ENCODE measurements at regions not wholly inside any gene's neighbourhood (a gene's known extent, or its start where the extent isn't known, plus 50 kb on each side); places are given as distances from the start of the nearest gene placed in this dataset.

- DNase-seq: no peak
Measured at GRCh38 chr17:77763575-77763974, 194.9 kb upstream of the TNRC6C start.

- no peak for DNase-seq
Measured at GRCh38 chr17:77765292-77765691, 193.2 kb upstream of the TNRC6C start.

- no peak for DNase-seq
Measured at GRCh38 chr17:77767148-77767547, 191.4 kb upstream of the TNRC6C start.

GRCh38 chr17:77768248-77768852 is 190.2 kb upstream of the TNRC6C start:
- DNase-seq: no peak

GRCh38 chr17:77769215-77769614 is 189.3 kb upstream of the TNRC6C start:
- DNase-seq: no peak

- DNase-seq: no peak
Measured at GRCh38 chr17:77769762-77770161, 188.7 kb upstream of the TNRC6C start.

- DNase-seq: no peak
Measured at GRCh38 chr17:77770331-77771105, 188.0 kb upstream of the TNRC6C start.

- no peak for DNase-seq
Measured at GRCh38 chr17:77771145-77771544, 187.4 kb upstream of the TNRC6C start.

- DNase-seq: no peak
Measured at GRCh38 chr17:77771587-77771986, 186.9 kb upstream of the TNRC6C start.

GRCh38 chr17:77771998-77772397 is 186.5 kb upstream of the TNRC6C start:
- no peak for DNase-seq

GRCh38 chr17:77772461-77772897 is 186.0 kb upstream of the TNRC6C start:
- peak; percentile 87 for DNase-seq

- DNase-seq: no peak
Measured at GRCh38 chr17:77772899-77773358, 185.6 kb upstream of the TNRC6C start.

- no peak for DNase-seq
Measured at GRCh38 chr17:77774182-77774581, 184.3 kb upstream of the TNRC6C start.

- no peak for DNase-seq
Measured at GRCh38 chr17:77778636-77779489, 179.6 kb upstream of the TNRC6C start.

GRCh38 chr17:77779711-77780539 is 178.6 kb upstream of the TNRC6C start:
- no peak for DNase-seq

GRCh38 chr17:77781536-77781935 is 177.0 kb upstream of the TNRC6C start:
- no peak for DNase-seq

GRCh38 chr17:77782201-77782600 is 176.3 kb upstream of the TNRC6C start:
- DNase-seq: no peak

- no peak for DNase-seq
Measured at GRCh38 chr17:77782611-77783010, 175.9 kb upstream of the TNRC6C start.

- DNase-seq: peak; percentile 87
Measured at GRCh38 chr17:77783991-77784820, 174.3 kb upstream of the TNRC6C start.

- DNase-seq: no peak
Measured at GRCh38 chr17:77785312-77785905, 173.1 kb upstream of the TNRC6C start.

- no peak for DNase-seq
Measured at GRCh38 chr17:77786090-77786489, 172.4 kb upstream of the TNRC6C start.
